ENCODE measurements at regions not wholly inside any gene's neighbourhood (a gene's known extent, or its start where the extent isn't known, plus 50 kb on each side); places are given as distances from the start of the nearest gene placed in this dataset.
A peak's percentile ranks its signal among the peaks of the same experiment; 100 is the strongest.

DNA sequence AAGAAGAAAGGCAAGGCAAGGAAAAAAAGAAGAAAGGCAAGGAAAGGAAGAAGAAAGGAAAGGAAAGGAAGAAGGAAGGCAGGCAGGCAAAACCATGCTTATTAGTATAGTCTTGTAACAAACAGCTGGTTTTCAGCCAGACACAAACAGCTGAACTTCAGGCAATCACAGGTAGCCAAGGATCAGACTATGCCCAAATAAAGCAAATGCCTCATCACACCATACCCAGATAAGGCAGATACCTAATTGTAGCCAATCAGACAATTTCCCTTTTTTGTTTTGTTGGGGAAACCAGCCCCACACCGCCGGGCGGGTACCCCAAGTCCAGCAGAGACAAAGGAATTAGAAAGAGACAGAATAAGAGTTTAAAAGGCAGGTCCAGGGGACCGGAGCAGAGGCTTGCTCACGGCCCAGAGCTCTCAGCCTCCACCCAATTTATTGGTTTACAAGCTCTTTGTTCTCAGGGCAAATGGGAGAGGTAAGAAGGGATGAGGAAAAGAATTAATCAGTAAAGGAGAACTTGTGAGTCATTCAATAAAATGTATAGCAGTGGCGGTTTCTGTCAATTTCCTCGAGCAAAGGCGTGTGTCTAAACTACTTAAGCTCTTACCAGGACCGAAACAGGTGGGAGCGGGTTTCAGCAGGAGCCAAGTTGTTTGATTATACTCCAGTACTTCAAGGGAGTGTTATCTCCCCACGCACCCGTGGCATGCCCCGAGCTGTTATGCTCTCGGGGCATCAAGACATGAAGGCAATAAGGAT is 886.8 kb downstream of the KCNT2 start:
- no peaks in the 10 kb centered on the region for H3K9me3 ChIP-seq
- no peaks in the 10 kb centered on the region for H3K36me3 ChIP-seq
- no peak for TF ChIP-seq CTCF (IDR thresholded peaks at IDR 0.05)
- TF ChIP-seq POLR2A (IDR thresholded peaks at IDR 0.05), result no peak
- TF ChIP-seq EP300 (IDR thresholded peaks at IDR 0.05), result no peak
- no peak overlapping the region for H3K27ac ChIP-seq
- WGBS, 2 donors, result 91 to 93% methylated on average over 14 of the region's 14 CpGs
- H3K27me3 ChIP-seq, result no peaks in the 10 kb centered on the region
- H3K4me3 ChIP-seq, result no peak overlapping the region
- no peak for DNase-seq (ENCODE audit: low spot score in 2 of 2)
- no peaks in the 10 kb centered on the region for H3K4me1 ChIP-seq

GRCh38 chr1:195717651-195718050 is 890.6 kb downstream of the KCNT2 start:
- Histone ChIP-seq H3K27ac (no peak overlapping the region), H3K4me1 (no peaks in the 10 kb centered on the region), H3K9me3 (no peaks in the 10 kb centered on the region), H3K4me3 (no peak overlapping the region), H3K27me3 (no peaks in the 10 kb centered on the region), H3K36me3 (no peaks in the 10 kb centered on the region)
- TF ChIP-seq CTCF (IDR thresholded peaks at IDR 0.05) (peak in 2 of 5 experiments; percentile 10 to 16), EP300 (IDR thresholded peaks at IDR 0.05) (no peak), POLR2A (IDR thresholded peaks at IDR 0.05) (no peak)
- WGBS, 2 donors, result 37 to 43% methylated on average over 3 of the region's 3 CpGs
- DNase-seq (ENCODE audit: low spot score in 2 of 2), result no peak

- TF ChIP-seq POLR2A (IDR thresholded peaks at IDR 0.05) (no peak), EP300 (IDR thresholded peaks at IDR 0.05) (no peak), CTCF (IDR thresholded peaks at IDR 0.05) (no peak)
- H3K4me1 ChIP-seq, result no peaks in the 10 kb centered on the region
- no peaks in the 10 kb centered on the region for H3K9me3 ChIP-seq
- H3K36me3 ChIP-seq, result no peaks in the 10 kb centered on the region
- no peak overlapping the region for H3K27ac ChIP-seq
- H3K4me3 ChIP-seq, result no peak overlapping the region
- 57 to 62% methylated on average over 2 of the region's 2 CpGs for WGBS, 2 donors
- DNase-seq (ENCODE audit: low spot score in 2 of 2), result no peak
- H3K27me3 ChIP-seq, result no peaks in the 10 kb centered on the region
These were observed 892.6 kb downstream of the KCNT2 start for GRCh38 chr1:195715652-195716051.

DNA sequence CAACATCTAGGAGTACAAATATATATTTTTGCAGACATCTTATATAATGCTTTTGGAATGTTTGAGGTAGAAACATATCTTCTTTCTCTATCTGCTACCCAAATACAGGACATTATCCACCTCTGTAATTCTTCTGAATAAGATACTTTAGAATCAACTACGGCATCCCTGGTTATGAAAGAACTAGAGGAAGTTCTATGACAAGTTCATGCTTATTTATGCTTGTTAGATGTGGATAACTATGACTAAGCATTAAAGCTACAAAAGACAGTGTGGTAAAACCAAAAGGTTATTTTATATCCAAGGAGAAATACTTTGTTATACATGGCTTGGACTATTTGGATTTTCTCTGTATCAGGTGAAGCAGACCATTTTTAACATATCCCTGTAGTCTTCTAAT is 894.0 kb downstream of the KCNT2 start:
- no peak overlapping the region for H3K4me3 ChIP-seq
- no peaks in the 10 kb centered on the region for H3K4me1 ChIP-seq
- H3K27me3 ChIP-seq, result no peaks in the 10 kb centered on the region
- H3K9me3 ChIP-seq, result no peaks in the 10 kb centered on the region
- H3K36me3 ChIP-seq, result no peaks in the 10 kb centered on the region
- WGBS, 2 donors, result 45 to 51% methylated on average over 1 of the region's 1 CpG
- TF ChIP-seq EP300 (IDR thresholded peaks at IDR 0.05) (no peak), CTCF (IDR thresholded peaks at IDR 0.05) (no peak), POLR2A (IDR thresholded peaks at IDR 0.05) (no peak)
- no peak overlapping the region for H3K27ac ChIP-seq
- DNase-seq (ENCODE audit: low spot score in 2 of 2), result no peak

GRCh38 chr1:195709821-195710220 is 898.4 kb downstream of the KCNT2 start:
- Histone ChIP-seq H3K4me1 (no peaks in the 10 kb centered on the region), H3K9me3 (no peaks in the 10 kb centered on the region), H3K27me3 (no peaks in the 10 kb centered on the region), H3K27ac (no peak overlapping the region), H3K4me3 (no peak overlapping the region), H3K36me3 (no peaks in the 10 kb centered on the region)
- TF ChIP-seq POLR2A (IDR thresholded peaks at IDR 0.05) (no peak), EP300 (IDR thresholded peaks at IDR 0.05) (no peak), CTCF (IDR thresholded peaks at IDR 0.05) (no peak)
- DNase-seq (ENCODE audit: low spot score in 2 of 2), result no peak
- WGBS, 2 donors, result 48 to 51% methylated on average over 3 of the region's 3 CpGs
